DOHH2 (cell line): ENCODE measurements at regions not wholly inside any gene's neighbourhood (a gene's known extent, or its start where the extent isn't known, plus 50 kb on each side); places are given as distances from the start of the nearest gene placed in this dataset.

Source experiments
- EZH2phosphoT487 ChIP-seq: fragments of 200-600 bp; sonication (generic); IDR thresholded peaks from 2 replicates; pipeline ENCODE4 v1.6.1; 2017; ENCODE audit warnings: borderline replicate concordance, mild to moderate bottlenecking, antibody characterized with exemption, low read length, moderate library complexity, mixed read lengths
- TF ChIP-seq, protein P1 (sequence below): fragments of 200-600 bp; sonication (generic); IDR thresholded peaks from one replicate; pipeline ENCODE4 v1.5.1; 2014; ENCODE audit warnings: antibody characterized with exemption, mild to moderate bottlenecking, low read depth, low read length; ENCODE audit not compliant: poor library complexity, severe bottlenecking

DNA sequence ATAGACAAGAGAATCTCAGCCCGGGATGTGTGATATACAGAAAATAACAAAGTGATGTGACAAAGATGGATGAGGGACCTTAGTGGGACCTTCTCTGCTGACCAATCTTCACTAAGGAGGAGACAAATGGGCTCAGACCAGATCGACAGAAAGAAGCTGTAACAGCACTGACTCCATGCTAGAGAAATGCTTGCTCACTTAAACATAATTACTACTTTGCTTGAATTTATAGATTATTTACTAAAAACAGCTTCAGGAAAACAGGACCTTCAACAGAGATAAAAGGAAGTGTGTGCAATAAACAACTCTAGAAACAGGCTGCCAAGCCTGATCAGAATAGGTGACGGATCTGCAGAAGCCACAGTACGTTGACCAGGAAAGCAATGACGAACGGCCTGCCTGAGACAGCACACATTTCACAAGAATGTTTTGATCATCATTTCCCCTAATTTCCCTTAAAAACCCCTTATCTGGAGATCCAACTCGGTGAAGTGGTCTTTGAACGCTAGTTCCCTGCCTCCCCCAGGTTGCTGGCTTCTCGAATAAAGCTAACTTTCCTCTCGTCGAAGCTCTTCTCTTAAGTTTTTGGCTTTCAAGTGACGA, 98.4 kb upstream of the STEAP1B start:
- TF ChIP-seq, protein P1, sequence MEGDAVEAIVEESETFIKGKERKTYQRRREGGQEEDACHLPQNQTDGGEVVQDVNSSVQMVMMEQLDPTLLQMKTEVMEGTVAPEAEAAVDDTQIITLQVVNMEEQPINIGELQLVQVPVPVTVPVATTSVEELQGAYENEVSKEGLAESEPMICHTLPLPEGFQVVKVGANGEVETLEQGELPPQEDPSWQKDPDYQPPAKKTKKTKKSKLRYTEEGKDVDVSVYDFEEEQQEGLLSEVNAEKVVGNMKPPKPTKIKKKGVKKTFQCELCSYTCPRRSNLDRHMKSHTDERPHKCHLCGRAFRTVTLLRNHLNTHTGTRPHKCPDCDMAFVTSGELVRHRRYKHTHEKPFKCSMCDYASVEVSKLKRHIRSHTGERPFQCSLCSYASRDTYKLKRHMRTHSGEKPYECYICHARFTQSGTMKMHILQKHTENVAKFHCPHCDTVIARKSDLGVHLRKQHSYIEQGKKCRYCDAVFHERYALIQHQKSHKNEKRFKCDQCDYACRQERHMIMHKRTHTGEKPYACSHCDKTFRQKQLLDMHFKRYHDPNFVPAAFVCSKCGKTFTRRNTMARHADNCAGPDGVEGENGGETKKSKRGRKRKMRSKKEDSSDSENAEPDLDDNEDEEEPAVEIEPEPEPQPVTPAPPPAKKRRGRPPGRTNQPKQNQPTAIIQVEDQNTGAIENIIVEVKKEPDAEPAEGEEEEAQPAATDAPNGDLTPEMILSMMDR = no peak
- TF ChIP-seq EZH2phosphoT487 = no peak
